ENCODE measurements at regions not wholly inside any gene's neighbourhood (a gene's known extent, or its start where the extent isn't known, plus 50 kb on each side); places are given as distances from the start of the nearest gene placed in this dataset.

- no peaks in the 10 kb centered on the region for H3K9me2 ChIP-seq (replicated peaks; ENCODE audit: insufficient read depth)
- no peaks in the 10 kb centered on the region for H3K4me1 ChIP-seq (ENCODE audit: insufficient read depth)
- peak; percentile 23 for DNase-seq (ENCODE audit: low spot score)
- TF ChIP-seq CTCF (IDR thresholded peaks at IDR 0.05; ENCODE audit: poor library complexity) (no peak), EZH2phosphoT487 (IDR thresholded peaks at IDR 0.05; ENCODE audit: low read depth, severe bottlenecking, unreplicated experiment) (no peak), EZH2 (IDR thresholded peaks at IDR 0.05; ENCODE audit: borderline replicate concordance) (no peak)
- H3K4me2 ChIP-seq = no peak overlapping the region
- no peak overlapping the region for H2AFZ ChIP-seq
- WGBS (ENCODE audit: low lambda C conversion rate, missing lambda C conversion rate) = 56% methylated on average over 4 of the region's 4 CpGs
- no peaks in the 10 kb centered on the region for H3K79me2 ChIP-seq
- no peaks in the 10 kb centered on the region for H3K36me3 ChIP-seq (replicated peaks; ENCODE audit: insufficient read depth, low read depth)
- no peak overlapping the region for H3K27ac ChIP-seq
- H4K20me1 ChIP-seq (ENCODE audit: insufficient read depth, poor library complexity, severe bottlenecking) = no peaks in the 10 kb centered on the region
- no peaks in the 10 kb centered on the region for H3K27me3 ChIP-seq
- H3K9me3 ChIP-seq (ENCODE audit: low read depth) = no peaks in the 10 kb centered on the region
- no peak overlapping the region for H3K4me3 ChIP-seq
Observed at GRCh38 chr11:109729761-109730160, 307.8 kb downstream of the C11orf87 start.

- H3K79me2 ChIP-seq = no peaks in the 10 kb centered on the region
- DNase-seq (ENCODE audit: low spot score) = no peak
- H2AFZ ChIP-seq = no peak overlapping the region
- TF ChIP-seq EZH2 (IDR thresholded peaks at IDR 0.05; ENCODE audit: borderline replicate concordance) (no peak), EZH2phosphoT487 (IDR thresholded peaks at IDR 0.05; ENCODE audit: low read depth, severe bottlenecking, unreplicated experiment) (no peak), CTCF (IDR thresholded peaks at IDR 0.05; ENCODE audit: poor library complexity) (no peak)
- WGBS (ENCODE audit: low lambda C conversion rate, missing lambda C conversion rate) = 59% methylated on average over 2 of the region's 2 CpGs
- H3K9me3 ChIP-seq (ENCODE audit: low read depth) = no peaks in the 10 kb centered on the region
- H3K4me3 ChIP-seq = no peak overlapping the region
- no peaks in the 10 kb centered on the region for H4K20me1 ChIP-seq (ENCODE audit: insufficient read depth, poor library complexity, severe bottlenecking)
- H3K27ac ChIP-seq = no peak overlapping the region
- H3K4me1 ChIP-seq (ENCODE audit: insufficient read depth) = no peaks in the 10 kb centered on the region
- no peaks in the 10 kb centered on the region for H3K27me3 ChIP-seq
- no peaks in the 10 kb centered on the region for H3K36me3 ChIP-seq (replicated peaks; ENCODE audit: insufficient read depth, low read depth)
- H3K9me2 ChIP-seq (replicated peaks; ENCODE audit: insufficient read depth) = no peaks in the 10 kb centered on the region
- no peak overlapping the region for H3K4me2 ChIP-seq
Observed at GRCh38 chr11:109730669-109731068, 308.7 kb downstream of the C11orf87 start.

- Histone ChIP-seq H3K9me3 (ENCODE audit: low read depth) (no peaks in the 10 kb centered on the region), H3K4me3 (no peak overlapping the region), H3K27ac (no peak overlapping the region), H3K4me2 (no peak overlapping the region), H4K20me1 (ENCODE audit: insufficient read depth, poor library complexity, severe bottlenecking) (no peaks in the 10 kb centered on the region), H3K27me3 (no peaks in the 10 kb centered on the region), H3K9me2 (replicated peaks; ENCODE audit: insufficient read depth) (no peaks in the 10 kb centered on the region), H3K4me1 (ENCODE audit: insufficient read depth) (no peaks in the 10 kb centered on the region), H3K36me3 (replicated peaks; ENCODE audit: insufficient read depth, low read depth) (no peaks in the 10 kb centered on the region), H2AFZ (no peak overlapping the region), H3K79me2 (no peaks in the 10 kb centered on the region)
- TF ChIP-seq CTCF (IDR thresholded peaks at IDR 0.05; ENCODE audit: poor library complexity) (no peak), EZH2 (IDR thresholded peaks at IDR 0.05; ENCODE audit: borderline replicate concordance) (no peak), EZH2phosphoT487 (IDR thresholded peaks at IDR 0.05; ENCODE audit: low read depth, severe bottlenecking, unreplicated experiment) (no peak)
- DNase-seq (ENCODE audit: low spot score) = no peak
- 64% methylated on average over 4 of the region's 4 CpGs for WGBS (ENCODE audit: low lambda C conversion rate, missing lambda C conversion rate)
Observed at GRCh38 chr11:109731451-109731850, 309.5 kb downstream of the C11orf87 start.

GRCh38 chr11:109733245-109733644, 311.3 kb downstream of the C11orf87 start:
- TF ChIP-seq EZH2 (IDR thresholded peaks at IDR 0.05; ENCODE audit: borderline replicate concordance) (no peak), EZH2phosphoT487 (IDR thresholded peaks at IDR 0.05; ENCODE audit: low read depth, severe bottlenecking, unreplicated experiment) (no peak), CTCF (IDR thresholded peaks at IDR 0.05; ENCODE audit: poor library complexity) (no peak)
- 96% methylated on average over 1 of the region's 1 CpG for WGBS (ENCODE audit: low lambda C conversion rate, missing lambda C conversion rate)

More at GRCh38 chr11:109733245-109733644, 311.3 kb downstream of the C11orf87 start:
- DNase-seq (ENCODE audit: low spot score) = no peak
- Histone ChIP-seq H4K20me1 (ENCODE audit: insufficient read depth, poor library complexity, severe bottlenecking) (no peaks in the 10 kb centered on the region), H3K79me2 (no peaks in the 10 kb centered on the region), H3K36me3 (replicated peaks; ENCODE audit: insufficient read depth, low read depth) (no peaks in the 10 kb centered on the region), H3K27me3 (no peaks in the 10 kb centered on the region), H3K4me1 (ENCODE audit: insufficient read depth) (no peaks in the 10 kb centered on the region), H3K9me2 (replicated peaks; ENCODE audit: insufficient read depth) (no peaks in the 10 kb centered on the region), H3K4me2 (no peak overlapping the region), H3K4me3 (no peak overlapping the region), H2AFZ (no peak overlapping the region), H3K27ac (no peak overlapping the region), H3K9me3 (ENCODE audit: low read depth) (no peaks in the 10 kb centered on the region)
